DMS53 (cell line): ENCODE measurements at regions not wholly inside any gene's neighbourhood (a gene's known extent, or its start where the extent isn't known, plus 50 kb on each side); places are given as distances from the start of the nearest gene placed in this dataset.
A peak's percentile ranks its signal among the peaks of the same experiment; 100 is the strongest.
"Not testable (repeated sequence)": the region's sequence is repeated elsewhere in the genome, so short reads cannot be mapped to it uniquely, and the experiment has no call there.

ENCODE experiments used
- DNase-seq: peaks from one replicate; lab custom pipeline; 2025; lab: John Stamatoyannopoulos, UW

DNA sequence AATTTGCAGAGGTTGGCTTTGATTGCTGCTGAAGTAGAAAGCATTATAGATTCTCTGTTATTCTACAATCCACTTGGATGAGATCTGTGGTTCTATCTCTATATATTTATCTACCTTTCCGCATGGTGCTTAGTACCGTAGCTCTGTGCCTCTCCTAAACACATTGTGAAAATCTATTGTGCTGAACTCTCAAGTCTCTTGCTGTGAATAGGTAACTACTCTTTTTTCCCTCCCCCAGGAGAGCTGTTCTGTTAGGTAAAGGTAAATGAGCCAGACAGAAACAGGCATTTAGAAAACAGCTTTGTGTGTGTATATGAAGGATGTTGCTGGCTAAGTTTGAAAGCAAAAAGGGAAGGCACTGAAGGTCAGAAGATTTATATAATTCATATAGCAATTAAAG lies 112.6 kb downstream of the BRMS1L start:
- no peak for DNase-seq

DNA sequence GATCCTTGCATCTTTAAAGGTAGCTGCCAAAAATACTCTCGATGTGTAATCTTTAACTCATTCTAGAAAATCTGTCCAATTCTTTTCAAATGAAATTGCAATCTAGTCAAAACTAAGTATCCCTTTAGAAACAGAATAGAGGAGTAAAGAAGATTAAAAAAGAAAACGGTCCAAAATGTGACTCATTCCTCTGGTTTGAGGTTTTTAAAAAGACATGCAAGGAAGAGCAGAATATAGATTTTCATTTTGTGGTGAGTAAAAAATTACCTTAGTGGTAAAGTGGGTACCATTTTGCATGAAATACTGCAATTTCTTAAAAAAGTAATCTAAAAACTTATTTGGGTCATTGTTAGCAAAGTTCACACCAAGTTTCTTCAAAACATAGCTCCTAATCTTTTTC lies 108.4 kb downstream of the BRMS1L start:
- no peak for DNase-seq

DNA sequence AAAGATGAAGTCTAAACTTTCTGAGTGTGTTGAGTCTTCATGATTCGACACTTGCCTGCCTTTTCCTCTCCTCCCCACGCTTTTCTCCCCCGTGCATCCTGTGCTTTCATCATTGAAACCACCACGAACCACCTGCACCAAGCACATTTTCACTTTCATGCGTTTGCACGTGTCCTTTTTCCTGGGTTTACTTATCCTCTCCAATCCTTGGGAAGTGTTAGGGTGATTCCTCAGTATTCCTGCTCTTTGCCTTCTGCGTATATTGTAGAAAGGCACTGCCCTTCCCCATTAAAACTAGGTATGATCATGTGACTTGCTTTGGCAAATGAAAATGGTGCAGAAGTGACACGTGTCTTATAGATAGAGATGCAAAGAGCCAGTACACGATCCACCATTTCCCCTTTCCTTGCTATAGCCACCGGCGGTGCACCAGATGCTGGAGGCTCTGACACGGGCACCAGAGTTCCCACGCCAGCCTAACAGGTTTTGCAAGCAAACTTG lies 106.6 kb downstream of the BRMS1L start:
- DNase-seq, result peak; percentile 85

DNA sequence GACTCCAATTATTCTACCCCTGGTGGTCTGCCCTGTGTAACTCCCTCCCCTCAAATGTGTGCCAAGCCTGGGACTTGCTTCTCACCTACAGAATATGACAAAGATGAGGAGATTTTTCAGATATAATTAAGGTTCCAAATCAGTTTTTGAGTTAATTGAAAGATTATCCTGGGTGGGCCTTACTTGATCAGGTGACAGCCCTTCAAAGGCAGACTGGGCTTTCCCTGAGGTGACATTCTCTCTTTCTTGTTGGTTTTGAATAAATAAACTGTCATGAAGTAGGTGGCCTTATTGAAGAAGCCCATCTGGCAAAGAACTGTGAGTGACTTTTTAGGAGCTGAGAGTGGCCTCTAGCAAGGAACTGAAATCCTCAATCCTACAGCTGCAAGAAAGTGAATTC lies 106.0 kb downstream of the BRMS1L start:
- DNase-seq, result no peak

DNA sequence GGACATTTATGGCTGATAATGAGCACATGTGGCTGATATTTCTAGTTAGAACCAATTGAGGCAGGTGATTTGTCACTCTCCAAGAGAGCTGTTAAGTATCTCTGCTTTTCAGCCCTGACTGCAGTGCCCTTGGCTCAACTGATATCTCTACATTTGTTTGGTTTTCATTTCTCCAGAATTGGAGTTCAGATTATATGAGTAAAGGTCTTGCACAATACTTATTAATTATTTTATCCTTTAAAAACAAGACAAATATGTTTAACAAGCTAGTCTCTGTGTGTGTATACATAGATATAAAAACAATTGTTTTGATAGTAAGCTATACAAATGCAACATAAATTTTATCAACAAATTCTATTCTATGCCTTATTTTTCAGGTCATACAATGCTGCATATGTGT lies 105.2 kb downstream of the BRMS1L start:
- no peak for DNase-seq

DNA sequence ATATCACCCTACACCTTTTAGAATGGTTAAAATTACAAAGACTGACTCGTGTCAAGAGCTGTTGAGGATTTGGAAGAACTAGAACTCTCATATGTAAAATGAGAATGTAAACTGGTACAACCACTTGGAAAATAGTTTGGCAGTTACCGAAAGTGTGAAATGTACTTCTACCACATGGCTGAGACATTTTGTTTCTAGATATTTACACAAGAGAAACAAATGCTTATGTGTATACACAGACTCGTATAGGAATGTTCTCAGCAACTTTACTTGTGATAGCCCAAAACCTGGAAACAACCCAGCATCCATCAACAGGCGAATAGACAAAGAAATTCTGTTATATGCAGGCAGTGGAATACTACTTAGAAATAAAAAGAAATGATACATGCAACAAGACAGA lies 103.0 kb downstream of the BRMS1L start:
- DNase-seq, result no peak

DNA sequence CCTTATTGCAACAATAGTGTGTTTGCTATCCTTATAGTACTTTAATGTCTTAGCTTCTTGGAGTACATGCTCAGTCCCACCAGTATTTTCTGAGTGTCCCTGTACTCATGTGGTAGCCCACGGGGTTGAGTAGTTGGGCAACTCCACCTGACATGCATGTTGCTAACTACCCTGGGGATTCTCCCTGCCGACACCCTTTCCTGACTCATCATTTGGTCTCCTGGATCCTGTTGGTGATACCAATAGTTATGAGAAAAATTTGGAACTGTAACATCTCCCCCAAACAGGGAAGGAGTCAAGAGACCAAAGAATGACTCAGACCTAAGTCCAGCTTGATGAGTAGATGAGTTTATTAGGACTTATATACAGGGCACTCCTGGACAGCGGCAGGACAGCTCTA lies 101.6 kb downstream of the BRMS1L start:
- DNase-seq, result no peak

DNA sequence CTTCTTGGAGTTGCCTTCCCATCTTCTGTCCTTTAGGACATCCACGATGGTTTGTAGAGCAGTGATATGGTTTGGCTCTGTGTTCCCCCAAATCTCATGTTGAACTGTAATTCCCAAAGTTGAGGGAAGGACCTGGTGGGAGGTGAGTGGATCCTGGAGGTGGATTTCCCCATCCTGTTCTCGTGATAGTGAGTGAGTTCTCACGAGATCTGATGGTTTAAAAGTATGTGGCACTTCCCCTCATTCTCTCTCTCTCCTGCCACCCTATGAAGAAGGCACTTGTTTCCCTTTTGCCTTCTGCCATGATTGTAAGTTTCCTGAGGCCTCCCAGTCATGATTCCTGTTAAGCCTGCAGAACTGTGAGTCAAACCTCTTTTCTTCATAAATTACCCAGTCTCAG lies 99.2 kb downstream of the BRMS1L start:
- DNase-seq, result no peak

DNA sequence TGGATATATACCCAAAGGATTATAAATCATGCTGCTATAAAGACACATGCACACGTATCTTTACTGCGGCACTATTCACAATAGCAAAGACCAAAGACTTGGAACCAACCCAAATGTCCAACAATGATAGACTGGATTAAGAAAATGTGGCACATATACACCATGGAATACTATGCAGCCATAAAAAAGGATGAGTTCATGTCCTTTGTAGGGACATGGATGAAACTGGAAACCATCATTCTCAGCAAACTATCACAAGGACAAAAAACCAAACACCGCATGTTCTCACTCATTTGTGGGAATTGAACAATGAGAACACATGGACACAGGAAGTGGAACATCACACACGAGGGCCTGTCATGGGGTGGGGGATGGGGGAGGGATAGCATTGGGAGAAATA lies 96.5 kb downstream of the BRMS1L start:
- not testable (repeated sequence) for DNase-seq

DNA sequence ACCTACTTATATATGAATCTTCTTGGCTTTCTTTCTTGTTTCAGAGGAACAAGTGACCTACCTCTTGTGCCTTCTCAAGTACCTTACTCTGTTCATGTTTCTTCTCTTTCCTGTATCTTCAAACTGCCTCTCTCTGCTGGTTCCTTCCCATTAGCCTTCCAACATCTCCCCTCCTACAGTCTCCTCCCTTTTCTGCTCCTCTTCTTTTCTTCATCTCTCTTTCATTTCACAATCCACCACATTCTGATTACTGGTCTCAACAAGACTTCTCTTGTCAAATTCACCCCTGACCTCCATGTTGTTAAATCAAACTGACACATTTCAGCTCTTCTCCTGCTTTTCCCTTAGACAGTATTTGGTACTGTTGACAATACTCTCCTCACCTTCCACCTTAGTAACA lies 95.6 kb downstream of the BRMS1L start:
- DNase-seq, result no peak
